ENCODE measurements at regions not wholly inside any gene's neighbourhood (a gene's known extent, or its start where the extent isn't known, plus 50 kb on each side); places are given as distances from the start of the nearest gene placed in this dataset.
"Not testable (repeated sequence)": the region's sequence is repeated elsewhere in the genome, so short reads cannot be mapped to it uniquely, and the experiment has no call there.

DNA sequence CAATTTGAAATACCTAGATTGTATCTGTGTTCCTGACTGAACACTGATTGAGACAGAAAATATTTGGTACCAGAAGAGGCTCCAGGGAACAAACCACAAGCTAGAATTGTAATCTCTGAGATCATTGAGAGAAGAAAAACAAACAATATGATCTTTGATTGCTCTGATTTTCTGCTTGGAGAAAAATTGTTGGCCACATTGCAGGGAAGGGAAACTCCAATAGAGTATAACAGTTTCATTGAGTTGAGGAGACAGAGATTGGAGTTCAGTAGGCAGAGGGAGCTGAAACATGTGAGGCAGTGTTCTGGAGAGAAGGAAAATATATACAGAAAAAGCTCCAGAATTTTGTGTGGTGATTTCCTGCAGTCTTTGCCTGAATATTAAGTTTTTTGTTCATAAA, 158.2 kb downstream of the C4orf33 start:
- DNase-seq (ENCODE audit: low read depth) = no peak
- TF ChIP-seq, protein P1, sequence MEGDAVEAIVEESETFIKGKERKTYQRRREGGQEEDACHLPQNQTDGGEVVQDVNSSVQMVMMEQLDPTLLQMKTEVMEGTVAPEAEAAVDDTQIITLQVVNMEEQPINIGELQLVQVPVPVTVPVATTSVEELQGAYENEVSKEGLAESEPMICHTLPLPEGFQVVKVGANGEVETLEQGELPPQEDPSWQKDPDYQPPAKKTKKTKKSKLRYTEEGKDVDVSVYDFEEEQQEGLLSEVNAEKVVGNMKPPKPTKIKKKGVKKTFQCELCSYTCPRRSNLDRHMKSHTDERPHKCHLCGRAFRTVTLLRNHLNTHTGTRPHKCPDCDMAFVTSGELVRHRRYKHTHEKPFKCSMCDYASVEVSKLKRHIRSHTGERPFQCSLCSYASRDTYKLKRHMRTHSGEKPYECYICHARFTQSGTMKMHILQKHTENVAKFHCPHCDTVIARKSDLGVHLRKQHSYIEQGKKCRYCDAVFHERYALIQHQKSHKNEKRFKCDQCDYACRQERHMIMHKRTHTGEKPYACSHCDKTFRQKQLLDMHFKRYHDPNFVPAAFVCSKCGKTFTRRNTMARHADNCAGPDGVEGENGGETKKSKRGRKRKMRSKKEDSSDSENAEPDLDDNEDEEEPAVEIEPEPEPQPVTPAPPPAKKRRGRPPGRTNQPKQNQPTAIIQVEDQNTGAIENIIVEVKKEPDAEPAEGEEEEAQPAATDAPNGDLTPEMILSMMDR (IDR thresholded peaks at IDR 0.05; ENCODE audit: insufficient read depth, low read length, poor library complexity, severe bottlenecking) = no peak
- Histone ChIP-seq H3K4me3 (ENCODE audit: low read depth, low read length) (no peak overlapping the region), H3K36me3 (ENCODE audit: control insufficient read depth, insufficient read depth, low read length) (no peaks in the 10 kb centered on the region), H3K27me3 (ENCODE audit: control insufficient read depth, insufficient read depth, low read length) (no peaks in the 10 kb centered on the region)

DNA sequence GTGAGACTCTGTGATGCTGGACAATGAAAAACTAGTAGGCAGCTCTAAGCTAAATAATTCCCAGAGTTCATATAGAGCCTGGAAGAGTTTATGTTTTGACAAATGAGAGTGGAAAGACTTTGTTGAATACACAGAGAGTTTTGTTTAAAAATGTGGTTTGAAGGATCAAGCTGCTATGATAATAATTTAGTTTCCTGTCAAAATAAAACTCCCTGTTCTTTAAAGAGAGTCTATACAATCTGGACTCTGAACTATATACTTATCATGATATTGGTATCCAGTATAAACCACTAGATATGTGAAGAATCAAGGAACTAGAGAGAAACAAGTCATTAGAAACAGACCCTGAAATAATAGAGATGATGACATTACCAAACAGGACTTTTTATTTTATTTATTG, 158.6 kb downstream of the C4orf33 start:
- DNase-seq (ENCODE audit: low read depth) = no peak

GRCh38 chr4:129261584-129261983, 165.6 kb downstream of the C4orf33 start:
- TF ChIP-seq, protein P1 (IDR thresholded peaks at IDR 0.05; ENCODE audit: insufficient read depth, low read length, poor library complexity, severe bottlenecking) = no peak
- Histone ChIP-seq H3K4me3 (ENCODE audit: low read depth, low read length) (no peak overlapping the region), H3K36me3 (ENCODE audit: control insufficient read depth, insufficient read depth, low read length) (no peaks in the 10 kb centered on the region), H3K27me3 (ENCODE audit: control insufficient read depth, insufficient read depth, low read length) (no peaks in the 10 kb centered on the region)
- no peak for DNase-seq (ENCODE audit: low read depth)

More for the DNA sequence above, 158.6 kb downstream of the C4orf33 start:
- H3K36me3 ChIP-seq (ENCODE audit: control insufficient read depth, insufficient read depth, low read length) = no peaks in the 10 kb centered on the region
- H3K27me3 ChIP-seq (ENCODE audit: control insufficient read depth, insufficient read depth, low read length) = no peaks in the 10 kb centered on the region
- TF ChIP-seq, protein P1 (IDR thresholded peaks at IDR 0.05; ENCODE audit: insufficient read depth, low read length, poor library complexity, severe bottlenecking) = no peak
- H3K4me3 ChIP-seq (ENCODE audit: low read depth, low read length) = no peak overlapping the region

- DNase-seq (ENCODE audit: low read depth) = no peak
- TF ChIP-seq, protein P1 (IDR thresholded peaks at IDR 0.05; ENCODE audit: insufficient read depth, low read length, poor library complexity, severe bottlenecking) = no peak
Observed at GRCh38 chr4:129264008-129264657, 168.2 kb downstream of the C4orf33 start.

DNA sequence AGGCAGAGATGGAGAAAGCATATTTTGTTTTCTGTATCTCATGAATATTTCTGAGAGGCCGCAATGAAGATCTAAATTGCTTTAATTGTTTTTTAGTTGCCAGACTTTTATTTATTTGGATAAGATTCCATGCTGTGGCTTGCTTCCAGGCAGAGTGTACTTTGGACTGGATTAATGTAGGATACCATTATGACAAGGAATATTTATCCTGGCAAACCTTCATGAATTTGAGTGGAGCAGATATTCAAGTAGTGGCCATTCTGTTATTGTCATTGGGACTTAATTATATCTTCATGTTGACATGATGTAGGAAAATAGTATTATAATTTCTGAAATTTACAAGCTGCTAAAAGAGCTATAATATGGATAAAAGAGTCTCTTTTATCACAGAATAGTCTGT, 182.9 kb downstream of the C4orf33 start:
- Histone ChIP-seq H3K4me3 (ENCODE audit: low read depth, low read length) (no peak overlapping the region), H3K27me3 (ENCODE audit: control insufficient read depth, insufficient read depth, low read length) (no peaks in the 10 kb centered on the region), H3K36me3 (ENCODE audit: control insufficient read depth, insufficient read depth, low read length) (no peaks in the 10 kb centered on the region)
- TF ChIP-seq, protein P1 (IDR thresholded peaks at IDR 0.05; ENCODE audit: insufficient read depth, low read length, poor library complexity, severe bottlenecking) = no peak
- no peak for DNase-seq (ENCODE audit: low read depth)

More at GRCh38 chr4:129264008-129264657, 168.2 kb downstream of the C4orf33 start:
- no peak overlapping the region for H3K4me3 ChIP-seq (ENCODE audit: low read depth, low read length)
- no peaks in the 10 kb centered on the region for H3K36me3 ChIP-seq (ENCODE audit: control insufficient read depth, insufficient read depth, low read length)
- no peaks in the 10 kb centered on the region for H3K27me3 ChIP-seq (ENCODE audit: control insufficient read depth, insufficient read depth, low read length)

GRCh38 chr4:129282293-129282692, 186.3 kb downstream of the C4orf33 start:
- TF ChIP-seq, protein P1 (IDR thresholded peaks at IDR 0.05; ENCODE audit: insufficient read depth, low read length, poor library complexity, severe bottlenecking) = no peak
- Histone ChIP-seq H3K27me3 (ENCODE audit: control insufficient read depth, insufficient read depth, low read length) (no peaks in the 10 kb centered on the region), H3K4me3 (ENCODE audit: low read depth, low read length) (no peak overlapping the region), H3K36me3 (ENCODE audit: control insufficient read depth, insufficient read depth, low read length) (no peaks in the 10 kb centered on the region)
- no peak for DNase-seq (ENCODE audit: low read depth)

GRCh38 chr4:129292194-129292593, 196.2 kb downstream of the C4orf33 start:
- H3K27me3 ChIP-seq (ENCODE audit: control insufficient read depth, insufficient read depth, low read length); DNase-seq (ENCODE audit: low read depth); H3K36me3 ChIP-seq (ENCODE audit: control insufficient read depth, insufficient read depth, low read length); H3K4me3 ChIP-seq (ENCODE audit: low read depth, low read length): not testable (repeated sequence)
